Activated effector memory CD4-positive, alpha-beta T cell treated with anti-CD3 and anti-CD28 coated beads, Interleukin-2, amount 50 U/mL, for 16 hours (primary cell): ENCODE measurements at regions not wholly inside any gene's neighbourhood (a gene's known extent, or its start where the extent isn't known, plus 50 kb on each side); places are given as distances from the start of the nearest gene placed in this dataset.
"Not testable (repeated sequence)": the region's sequence is repeated elsewhere in the genome, so short reads cannot be mapped to it uniquely, and the experiment has no call there.

Source experiments
- DNase-seq: peaks from one replicate; pipeline ENCODE4 v3.0.0-alpha.2; 2020

DNA sequence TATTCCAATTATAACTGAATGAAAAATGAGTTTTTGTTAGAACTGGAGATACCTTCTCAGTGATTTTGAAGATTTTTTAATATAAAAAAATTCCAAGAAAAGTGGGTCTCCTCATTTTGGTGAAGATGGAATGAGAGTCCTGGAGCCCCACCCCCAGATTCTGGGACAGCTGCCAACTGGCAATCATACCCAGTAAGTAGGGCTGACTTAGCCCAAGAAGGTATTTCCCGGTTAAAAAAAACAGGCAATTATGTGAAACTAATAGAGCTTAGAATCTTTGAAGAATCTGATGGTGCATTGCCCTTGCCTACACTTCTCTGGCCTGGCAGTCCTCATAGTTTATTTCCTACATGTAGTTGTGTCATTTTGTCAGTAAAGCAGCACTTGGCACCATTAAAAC is 52.8 kb upstream of the VWDE start:
- no peak for DNase-seq

DNA sequence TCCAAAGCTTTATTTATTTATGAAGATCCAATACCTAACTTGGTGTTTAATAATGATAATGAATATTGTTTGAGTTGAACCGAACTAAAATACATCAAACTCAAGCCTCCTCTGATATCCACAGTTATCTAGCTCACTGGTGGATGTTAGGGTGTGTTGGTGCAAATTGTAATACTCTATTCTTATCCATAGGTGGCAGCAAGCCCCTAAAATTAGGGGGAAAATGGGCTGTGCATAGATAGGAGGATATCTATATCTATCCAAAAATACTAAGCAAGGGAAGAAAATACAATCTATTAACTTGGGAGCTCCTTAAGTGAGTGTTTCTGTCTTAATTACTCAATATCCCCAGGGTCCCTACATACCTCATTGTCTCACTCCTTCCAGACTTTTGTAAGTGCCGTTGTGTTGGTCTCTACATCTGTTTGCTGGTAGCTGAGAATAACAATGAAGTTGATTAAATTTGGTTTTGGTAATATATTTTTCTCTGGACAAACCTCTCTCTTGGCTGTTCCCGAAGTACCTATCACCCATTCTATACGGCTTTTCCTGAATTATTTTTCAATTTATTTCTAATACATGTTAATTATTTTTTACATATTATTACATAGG is 55.0 kb upstream of the VWDE start:
- DNase-seq = no peak

DNA sequence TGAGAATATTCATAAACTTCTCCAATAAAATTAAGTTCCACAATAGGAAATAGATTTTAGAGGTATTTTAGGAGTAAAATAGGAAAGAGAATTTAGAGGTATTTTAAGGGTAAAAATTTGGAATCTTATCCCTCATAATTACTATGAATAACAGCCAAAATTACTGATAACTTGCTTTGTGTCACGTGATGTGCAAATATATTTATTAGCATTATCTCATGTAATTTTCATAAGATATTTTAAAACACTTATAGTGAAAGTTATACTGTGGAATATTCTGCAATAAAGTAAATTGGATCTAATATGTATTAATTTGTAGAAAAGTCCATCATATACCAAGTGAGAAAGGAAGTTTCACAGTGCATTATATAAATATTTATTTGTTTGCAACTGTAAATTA is 64.2 kb upstream of the VWDE start:
- no peak for DNase-seq

DNA sequence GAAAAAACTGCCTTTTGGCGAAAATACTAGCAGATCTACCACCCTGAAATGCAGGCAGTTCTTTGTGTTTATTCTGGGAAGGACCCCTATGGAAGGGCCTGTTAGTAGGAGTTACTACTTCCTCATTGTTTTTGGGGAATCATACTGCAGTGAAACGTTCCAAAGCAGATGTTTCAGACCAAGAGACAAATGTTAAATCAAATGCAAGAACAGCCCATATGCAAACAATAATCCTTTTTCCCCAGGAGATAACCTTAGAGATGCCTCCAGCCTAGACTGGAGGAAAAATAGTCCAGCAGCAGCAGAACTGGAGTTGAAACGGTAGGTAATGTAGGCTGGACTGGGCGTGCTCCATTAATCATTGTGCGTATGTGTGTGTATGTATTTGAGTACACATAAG is 65.9 kb upstream of the VWDE start:
- DNase-seq = no peak

DNA sequence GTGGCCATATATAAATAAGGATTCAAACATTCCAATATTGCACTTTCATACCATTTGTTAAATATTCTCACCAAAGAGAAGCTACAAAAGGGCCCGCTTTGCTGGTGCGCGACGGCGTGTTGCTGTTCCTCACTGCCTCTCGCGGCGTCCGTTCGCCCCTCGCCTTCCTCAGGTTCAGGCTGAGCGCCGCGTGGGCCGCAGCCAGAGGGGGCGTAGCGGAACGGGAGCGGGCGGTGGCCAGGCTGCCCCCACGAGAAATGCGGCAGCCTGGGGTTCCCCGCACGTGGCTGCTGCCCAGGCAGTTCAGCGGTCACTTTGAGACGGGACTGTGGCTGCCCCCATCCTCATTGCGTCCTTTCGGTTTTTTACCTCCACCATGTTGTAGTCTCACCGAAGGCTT is 67.3 kb upstream of the VWDE start:
- DNase-seq = no peak

DNA sequence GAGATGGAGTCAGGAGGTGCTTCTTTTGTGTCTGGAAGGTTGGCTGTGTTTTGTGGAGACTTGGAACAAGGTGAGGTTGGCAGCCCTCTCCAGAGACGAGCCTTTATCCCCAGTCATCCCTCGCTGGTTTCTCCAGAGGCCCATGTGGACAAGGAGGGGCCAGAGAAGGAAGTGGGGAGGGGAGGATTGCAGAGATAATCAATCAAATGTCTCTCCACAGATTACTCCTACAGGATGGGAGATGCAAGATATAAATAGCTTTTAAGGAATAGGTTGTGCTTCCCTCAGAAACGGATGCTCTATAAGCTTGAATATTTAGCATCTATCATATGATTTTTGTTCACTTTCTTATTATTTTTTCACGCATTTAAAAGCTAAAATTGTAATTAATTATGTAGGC is 70.4 kb upstream of the VWDE start:
- DNase-seq = no peak

DNA sequence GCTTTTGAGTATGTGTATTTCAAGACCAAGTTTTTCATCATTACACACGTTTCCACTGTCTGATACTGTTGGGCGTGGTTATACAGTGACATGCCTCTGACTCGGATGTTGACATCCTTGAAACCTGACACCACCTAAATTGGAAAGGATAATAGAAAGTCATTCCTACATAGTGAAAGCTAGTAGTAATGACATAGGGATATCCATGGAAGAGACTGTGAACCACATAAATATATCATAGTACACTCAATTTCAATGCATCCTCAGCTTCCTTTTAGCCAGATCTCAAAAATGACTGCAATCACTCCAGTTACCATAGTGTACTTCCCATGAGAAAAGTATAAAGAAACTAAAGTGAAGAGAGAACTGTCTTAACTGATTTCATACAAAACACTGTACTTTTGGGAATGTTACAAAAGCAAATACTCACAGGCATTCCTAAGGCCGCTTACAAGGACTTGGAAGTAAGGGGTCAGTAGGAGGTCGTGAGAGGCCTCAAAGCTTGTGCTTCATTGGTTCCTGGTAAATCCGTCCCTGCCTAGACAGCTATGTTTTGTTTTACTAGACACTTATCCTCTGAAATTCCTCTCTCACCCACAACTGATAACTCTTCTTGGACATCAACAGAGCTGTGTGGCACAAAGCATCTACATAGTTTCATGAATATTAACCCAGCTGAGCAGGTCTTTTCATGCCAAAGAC is 71.8 kb upstream of the VWDE start:
- no peak for DNase-seq

DNA sequence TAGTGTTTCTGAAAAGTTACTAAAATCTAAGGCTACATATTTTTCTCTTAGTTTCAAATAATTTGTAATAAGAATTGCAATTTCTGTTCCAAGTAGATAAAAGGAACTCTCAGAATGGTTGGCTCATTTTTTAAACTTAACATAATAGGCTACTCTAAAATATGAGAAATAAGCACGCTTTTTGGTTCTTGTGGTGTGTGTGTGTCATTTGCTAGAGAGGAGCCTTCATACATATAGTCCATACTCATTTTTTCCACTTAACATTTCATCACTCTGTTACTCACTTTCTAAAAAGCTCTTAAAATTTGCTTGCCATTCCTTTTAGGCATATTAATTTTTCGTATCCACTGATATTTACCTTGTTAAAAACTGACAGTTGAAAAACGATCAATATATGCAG is 74.0 kb upstream of the VWDE start:
- no peak for DNase-seq

DNA sequence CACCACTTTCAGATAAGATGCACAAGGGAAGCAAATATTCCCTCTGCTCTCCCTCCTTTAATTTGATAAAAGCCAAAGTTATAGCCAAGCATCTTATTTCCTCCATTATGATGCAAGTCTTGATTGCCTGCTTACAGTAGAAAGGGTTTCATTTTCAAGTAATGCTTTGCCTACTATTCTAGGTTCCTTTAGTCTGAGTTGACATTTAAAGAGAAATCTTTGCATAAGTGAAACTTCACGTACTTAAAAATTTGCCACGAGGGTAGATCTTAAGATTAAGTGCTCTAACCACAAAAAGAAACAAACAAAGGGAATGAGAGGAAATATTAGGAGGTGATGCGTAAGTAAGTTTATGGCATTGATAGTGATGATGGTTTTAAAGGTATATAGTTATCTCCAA is 78.1 kb upstream of the VWDE start:
- no peak for DNase-seq

DNA sequence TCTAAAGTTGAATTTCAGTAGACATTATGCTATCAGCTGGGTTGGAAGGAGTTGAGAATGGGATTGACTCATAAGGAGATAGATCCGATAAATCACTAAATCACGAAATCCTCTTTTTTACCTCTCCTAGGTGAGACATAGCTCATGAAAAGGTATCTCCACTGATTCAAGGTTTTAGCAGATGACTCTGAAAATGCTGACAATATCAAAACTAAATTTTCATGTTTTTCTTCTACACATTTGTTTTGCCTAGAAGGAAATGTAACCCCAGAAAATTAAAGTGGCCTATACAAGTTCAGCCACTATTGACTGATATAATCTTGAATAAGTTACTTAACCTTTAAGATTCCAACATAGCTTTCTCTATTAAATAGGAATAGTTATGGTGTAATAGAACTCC is 82.2 kb upstream of the VWDE start:
- no peak for DNase-seq

DNA sequence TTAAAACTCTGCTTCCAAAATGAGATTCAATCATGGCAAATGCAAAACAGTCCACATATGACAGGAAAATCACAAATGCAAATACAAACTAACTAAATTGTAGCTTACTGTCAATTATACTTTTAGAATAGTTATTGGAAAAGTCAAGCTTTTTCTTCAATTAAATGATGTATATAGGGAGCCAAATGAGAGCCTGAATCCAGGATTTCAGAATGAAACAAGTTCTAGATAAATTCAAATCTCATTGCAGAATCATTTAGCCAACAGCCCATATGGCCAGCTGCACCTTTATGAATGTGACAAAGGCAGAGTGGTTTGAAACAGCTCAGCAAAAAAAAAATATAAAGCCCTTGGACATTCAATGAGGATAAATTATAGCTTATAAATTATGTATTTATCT is 82.2 kb upstream of the SCIN start:
- DNase-seq = no peak

DNA sequence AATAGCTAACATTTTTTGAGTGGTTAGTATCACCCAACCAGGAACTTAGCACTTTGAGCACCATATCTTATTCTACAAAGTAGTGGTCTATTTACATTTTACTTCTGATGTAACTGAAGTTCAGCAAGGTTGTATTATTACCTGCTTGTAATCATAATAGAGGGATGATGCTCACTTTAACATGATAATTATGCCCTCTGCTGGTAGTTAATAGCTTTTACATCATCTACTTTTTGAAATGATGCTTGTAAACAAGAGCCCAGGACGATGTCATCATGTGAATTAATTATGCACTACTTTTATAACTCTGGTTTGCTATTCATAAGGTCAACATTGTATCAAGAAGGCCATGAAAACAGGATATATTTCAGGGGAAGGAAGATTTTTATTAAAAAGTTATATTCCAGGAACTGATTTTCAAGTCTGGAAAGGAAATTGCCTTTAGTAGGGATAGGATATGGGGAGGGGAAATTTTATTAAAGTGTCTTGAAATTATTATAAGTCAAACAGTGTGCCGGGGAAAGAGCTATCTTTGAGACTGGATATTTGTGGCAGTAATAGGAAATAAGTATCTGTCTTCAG is 80.3 kb upstream of the SCIN start:
- DNase-seq = no peak

DNA sequence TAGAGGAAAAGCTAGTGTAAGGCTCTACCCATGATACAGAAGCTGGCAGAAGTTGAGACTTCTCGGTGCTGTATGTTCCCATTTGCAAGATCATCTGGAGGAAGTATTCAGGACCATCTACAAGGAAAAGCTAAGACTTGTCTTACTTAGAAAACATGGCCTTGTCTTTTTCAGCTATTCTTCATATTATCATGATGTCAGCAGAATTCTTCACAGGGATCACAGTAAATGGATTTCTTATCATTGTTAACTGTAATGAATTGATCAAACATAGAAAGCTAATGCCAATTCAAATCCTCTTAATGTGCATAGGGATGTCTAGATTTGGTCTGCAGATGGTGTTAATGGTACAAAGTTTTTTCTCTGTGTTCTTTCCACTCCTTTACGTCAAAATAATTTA is 79.6 kb upstream of the SCIN start:
- DNase-seq = no peak

DNA sequence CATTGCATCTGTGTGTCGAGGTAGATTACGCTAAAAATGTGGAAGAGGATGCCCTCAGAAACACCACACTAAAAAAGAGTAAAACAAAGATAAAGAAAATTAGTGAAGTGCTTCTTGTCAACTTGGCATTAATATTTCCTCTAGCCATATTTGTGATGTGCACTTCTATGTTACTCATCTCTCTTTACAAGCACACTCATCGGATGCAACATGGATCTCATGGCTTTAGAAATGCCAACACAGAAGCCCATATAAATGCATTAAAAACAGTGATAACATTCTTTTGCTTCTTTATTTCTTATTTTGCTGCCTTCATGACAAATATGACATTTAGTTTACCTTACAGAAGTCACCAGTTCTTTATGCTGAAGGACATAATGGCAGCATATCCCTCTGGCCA is 79.0 kb upstream of the SCIN start:
- no peak for DNase-seq

DNA sequence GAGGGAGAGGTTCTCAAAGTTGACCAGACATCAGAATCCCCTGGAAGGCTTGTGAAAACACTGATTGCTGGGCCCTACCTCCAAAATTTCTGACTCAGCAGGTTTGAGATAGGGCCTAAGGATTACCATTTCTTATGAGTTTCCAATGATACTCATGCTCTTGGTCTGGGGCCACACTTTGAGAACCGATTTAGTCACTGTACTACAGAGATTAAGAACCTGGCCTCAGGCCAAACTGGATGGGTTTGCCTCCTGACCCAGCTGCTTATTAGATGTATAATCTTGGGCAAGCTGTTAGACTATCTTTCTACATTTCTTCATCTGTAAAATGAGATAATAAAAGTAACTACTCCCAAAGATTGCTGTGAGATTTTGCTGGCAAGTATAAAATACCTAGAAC is 77.1 kb upstream of the SCIN start:
- no peak for DNase-seq

DNA sequence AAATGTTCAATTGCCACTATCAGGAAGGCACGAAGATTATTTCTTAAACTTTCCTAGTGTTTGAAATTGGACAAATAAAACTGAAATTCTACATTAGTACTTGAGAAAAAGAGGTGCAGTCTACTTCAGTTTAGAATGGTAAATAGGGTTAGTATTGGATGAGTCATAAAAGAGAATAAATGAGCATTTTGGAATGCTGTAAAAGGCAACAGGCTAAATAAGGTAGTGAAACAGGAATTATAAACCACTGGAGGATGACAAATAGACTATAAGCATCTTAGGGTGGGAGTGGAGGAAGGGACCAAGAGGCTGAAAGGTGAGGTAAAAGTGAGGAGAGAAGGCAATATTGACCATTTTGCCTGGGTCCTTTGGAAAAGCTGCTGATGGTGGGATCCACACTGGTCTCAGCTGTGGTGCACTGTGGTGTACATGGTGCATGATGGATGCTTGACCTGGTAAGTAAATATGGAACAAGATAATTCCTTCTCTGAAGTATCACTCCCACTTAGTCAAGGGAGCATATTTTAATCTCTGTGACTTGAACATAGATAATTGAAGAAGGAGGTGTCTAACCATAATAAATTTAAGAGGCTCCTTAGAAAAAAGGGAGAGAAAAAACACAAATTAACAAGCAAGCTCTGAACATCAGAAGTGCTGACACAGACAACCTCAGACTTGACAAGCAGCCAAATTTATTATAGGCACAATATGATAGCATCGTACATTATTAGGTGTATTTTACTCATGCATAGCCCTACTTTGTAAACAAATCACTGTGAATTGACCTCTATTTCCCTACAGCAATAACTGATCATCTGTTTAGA is 76.4 kb upstream of the SCIN start:
- no peak for DNase-seq

DNA sequence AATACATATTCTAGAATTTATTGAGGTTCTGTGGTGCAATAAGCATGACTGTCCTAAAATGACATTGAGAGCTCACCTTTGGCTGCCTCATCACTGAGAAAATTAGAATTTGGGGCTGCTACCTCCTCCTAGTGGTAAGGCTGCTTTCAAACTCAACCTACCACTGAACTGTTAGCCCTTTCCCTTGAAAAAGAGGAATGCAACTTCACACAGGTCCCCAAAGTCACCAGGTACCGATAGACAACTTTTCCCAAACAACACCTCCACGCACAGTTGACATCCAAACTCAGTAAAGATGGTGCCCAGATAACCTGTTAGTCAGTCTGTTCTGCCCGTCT is 75.9 kb upstream of the SCIN start:
- no peak for DNase-seq

DNA sequence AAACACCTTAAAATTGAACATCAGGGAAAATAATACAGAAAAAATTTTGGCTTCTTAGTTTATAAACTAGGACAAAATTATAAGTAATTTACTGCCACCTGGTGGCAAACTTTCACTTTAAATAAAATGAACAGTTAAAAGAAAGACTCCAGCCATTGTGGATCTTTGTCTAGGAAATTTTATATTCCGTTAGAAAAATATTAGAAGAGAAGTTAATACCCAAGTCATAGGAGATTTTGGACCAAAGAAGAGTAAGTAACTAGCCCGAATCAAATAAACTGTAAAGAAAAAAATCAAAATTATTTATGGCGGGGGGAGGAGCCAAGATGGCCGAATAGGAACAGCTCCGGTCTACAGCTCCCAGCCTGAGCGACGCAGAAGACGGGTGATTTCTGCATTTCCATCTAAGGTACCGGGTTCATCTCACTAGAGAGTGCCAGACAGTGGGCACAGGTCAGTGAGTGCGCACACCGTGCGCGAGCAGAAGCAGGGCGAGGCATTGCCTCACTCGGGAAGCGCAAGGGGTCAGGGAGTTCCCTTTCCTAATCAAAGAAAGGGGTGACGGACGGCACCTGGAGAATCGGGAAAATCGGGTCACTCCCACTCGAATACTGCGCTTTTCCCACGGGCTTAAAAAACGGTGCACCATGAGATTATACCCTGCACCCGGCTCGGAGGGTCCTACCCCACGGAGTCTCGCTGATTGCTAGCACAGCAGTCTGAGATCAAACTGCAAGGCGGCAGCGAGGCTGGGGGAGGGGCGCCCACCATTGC is 73.4 kb upstream of the SCIN start:
- not testable (repeated sequence) for DNase-seq

DNA sequence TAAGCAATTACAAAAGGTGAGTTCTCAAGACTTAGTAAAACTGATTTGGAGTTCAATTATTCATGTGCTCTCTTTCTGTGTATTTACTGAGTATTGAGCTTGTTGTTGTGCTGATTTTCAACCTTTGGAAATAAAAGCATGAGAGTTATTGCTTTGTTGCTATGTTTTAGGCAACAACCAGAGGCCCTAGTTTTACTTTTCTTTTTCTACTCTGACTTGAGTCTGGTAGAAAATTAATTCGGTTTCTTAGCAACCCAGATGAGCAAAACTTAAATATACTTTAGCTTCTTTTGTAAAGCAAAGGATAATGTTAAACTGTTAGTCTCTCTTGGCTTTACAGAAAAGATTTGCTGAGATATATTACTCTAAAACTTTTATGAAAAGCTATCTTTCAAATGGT is 66.4 kb upstream of the SCIN start:
- no peak for DNase-seq

DNA sequence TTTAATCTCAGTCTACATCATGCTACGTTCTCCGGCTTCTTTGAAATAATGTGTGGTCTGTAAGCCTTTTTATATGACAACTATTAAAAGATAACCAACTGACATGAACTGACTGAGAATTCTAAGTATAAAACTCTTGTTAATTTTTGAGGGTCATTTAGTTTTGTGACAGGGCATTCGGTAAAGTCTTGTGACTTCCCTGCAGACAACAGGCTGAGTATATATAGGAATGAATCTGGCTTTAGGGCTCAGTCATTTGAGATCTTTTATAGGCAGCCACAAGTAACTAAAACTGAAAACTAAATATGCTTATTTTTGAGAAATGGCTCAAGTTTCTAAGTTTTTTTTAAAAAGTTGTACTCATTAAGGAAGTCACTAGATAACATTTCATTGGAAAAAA is 62.5 kb upstream of the SCIN start:
- no peak for DNase-seq

DNA sequence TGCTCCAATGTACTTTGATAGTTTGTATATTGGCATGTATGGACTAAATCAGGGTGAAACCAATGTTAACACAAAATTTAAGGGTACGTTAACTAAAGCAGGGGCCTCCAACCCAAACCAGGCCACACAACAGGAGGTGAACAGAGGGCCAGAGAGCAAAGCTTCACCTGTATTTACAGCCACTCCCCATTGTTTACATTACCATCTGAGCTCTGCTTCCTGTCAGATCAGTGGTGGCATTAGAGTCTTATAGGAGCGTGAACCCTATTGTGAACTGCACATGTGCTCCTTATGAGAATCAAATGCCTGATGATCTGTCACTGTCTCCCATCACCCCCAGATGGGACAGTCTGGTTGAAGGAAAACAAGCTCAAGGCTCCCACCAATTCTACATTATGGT is 62.0 kb upstream of the SCIN start:
- DNase-seq = no peak

DNA sequence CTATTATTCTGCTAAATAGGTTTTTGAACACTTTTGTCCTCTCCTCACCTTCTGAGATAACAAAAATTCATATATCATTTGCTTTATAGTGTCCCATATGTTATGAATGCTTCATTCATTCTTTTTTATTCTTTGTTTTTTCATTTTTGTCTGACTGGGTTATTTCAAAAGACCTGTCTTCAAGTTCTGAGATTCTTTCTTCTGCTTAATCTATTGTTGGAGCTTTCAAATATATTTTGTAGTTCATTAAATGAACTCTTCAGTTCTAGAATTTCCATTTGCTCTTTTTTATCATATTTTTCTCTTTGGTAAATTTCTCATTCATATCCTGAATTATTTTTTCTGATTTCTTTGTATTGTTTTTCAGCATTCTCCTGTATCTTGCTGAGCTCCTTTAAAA is 53.1 kb upstream of the SCIN start:
- no peak for DNase-seq

DNA sequence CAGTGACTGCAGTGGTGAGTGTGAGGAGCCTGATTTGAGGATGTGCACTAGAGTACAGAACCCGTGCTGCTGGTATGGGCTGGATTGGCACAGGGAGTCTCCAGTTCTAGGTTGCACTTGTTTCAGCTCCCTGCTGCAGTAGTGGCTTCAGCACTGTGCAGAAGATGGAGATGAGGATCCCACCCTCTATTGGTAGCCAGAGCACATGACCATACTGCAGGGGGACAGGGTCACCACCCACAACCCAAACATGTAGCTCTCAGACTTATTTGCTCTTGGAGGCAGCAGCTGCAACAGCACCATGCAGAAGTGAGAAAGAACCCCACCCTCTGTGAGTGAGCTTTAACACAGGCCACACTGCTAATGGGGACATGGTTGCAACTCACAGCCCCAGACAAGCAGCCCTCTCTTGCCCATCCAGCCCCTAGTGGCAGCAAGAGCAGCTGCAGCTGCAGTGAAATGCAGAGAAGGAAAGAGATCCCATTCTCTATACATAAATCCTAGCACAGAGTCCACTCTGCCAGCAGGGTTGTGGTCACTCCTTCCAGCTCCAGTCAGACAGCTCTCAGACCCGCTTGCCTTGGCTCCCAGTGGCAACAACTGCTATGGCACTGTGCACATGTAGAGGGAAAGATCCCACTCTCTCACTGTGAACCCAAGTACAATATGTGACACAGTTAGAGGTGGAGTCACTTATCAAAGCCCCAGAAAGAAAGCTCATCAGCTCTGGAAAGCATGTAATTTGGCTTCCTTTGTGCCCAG is 51.4 kb upstream of the SCIN start:
- DNase-seq = peak; percentile 49
